Natural killer cell (primary cell): ENCODE measurements at regions not wholly inside any gene's neighbourhood (a gene's known extent, or its start where the extent isn't known, plus 50 kb on each side); places are given as distances from the start of the nearest gene placed in this dataset.

Source experiments
- ATAC-seq, 3 donors: fragments of 150-1000 bp in 2 of 3; fragments of 200-7000 bp in 1 of 3; cut with Tn5 transposase; 1 replicate in 1 of 3; 2 replicates in 2 of 3; pipeline ENCODE4 v1.10.0; 2021; ENCODE audit warnings: mild to moderate bottlenecking in 2 of 3, moderate library complexity in 2 of 3
- DNase-seq, 2 donors: peaks; one replicate each; pipeline versions ENCODE4 v3.0.0 to v3.0.0-alpha.2; 2013 to 2021; ENCODE audit warnings: mixed read lengths in 1 of 2
- H3K27ac ChIP-seq: one replicate; pipeline ENCODE4 v1.5.1; 2013; ENCODE audit warnings: mild to moderate bottlenecking, low read length
- H3K27me3 ChIP-seq: one replicate; pipeline ENCODE4 v1.6.1; 2013; ENCODE audit warnings: low read length; ENCODE audit not compliant: control insufficient read depth, insufficient read depth
- H3K36me3 ChIP-seq: one replicate; pipeline ENCODE4 v1.6.1; 2013; ENCODE audit warnings: low read length; ENCODE audit not compliant: control insufficient read depth, insufficient read depth
- H3K4me1 ChIP-seq: one replicate; pipeline ENCODE4 v1.6.1; 2013; ENCODE audit warnings: low read length; ENCODE audit not compliant: control insufficient read depth, insufficient read depth
- H3K4me3 ChIP-seq: one replicate; pipeline ENCODE4 v1.5.1; 2013; ENCODE audit warnings: low read length
- H3K9me3 ChIP-seq: one replicate; pipeline ENCODE4 v1.6.1; 2013; ENCODE audit warnings: low read length; ENCODE audit not compliant: control insufficient read depth, insufficient read depth
- H3K27ac Mint-ChIP-seq, 2 donors: one replicate each; pipeline ENCODE4 v1.8.0; 2022; ENCODE audit warnings: mild to moderate bottlenecking in 2 of 2, mixed read lengths in 2 of 2, moderate library complexity in 1 of 2
- H3K27me3 Mint-ChIP-seq, 2 donors: one replicate each; pipeline ENCODE4 v1.8.0; 2022; ENCODE audit warnings: low read depth in 2 of 2, mixed read lengths in 2 of 2
- H3K36me3 Mint-ChIP-seq: one replicate; pipeline ENCODE4 v1.8.0; 2022; ENCODE audit warnings: mixed read lengths
- H3K4me1 Mint-ChIP-seq, 2 donors: one replicate each; pipeline ENCODE4 v1.8.0; 2022; ENCODE audit warnings: mixed read lengths in 2 of 2
- H3K4me3 Mint-ChIP-seq: one replicate; pipeline ENCODE4 v1.8.0; 2022; ENCODE audit warnings: mild to moderate bottlenecking, moderate library complexity, mixed read lengths
- H3K9me3 Mint-ChIP-seq, 2 donors: one replicate each; pipeline ENCODE4 v1.8.0; 2022; ENCODE audit warnings: mixed read lengths in 2 of 2
- WGBS: methylation state at CpG from one replicate; pipeline ENCODE4 v1.1.7; 2013; ENCODE audit warnings: missing lambda C conversion rate; ENCODE audit not compliant: insufficient coverage; 5-methylcytosine and 5-hydroxymethylcytosine counted together
- intact Hi-C: fragments of 100-400 bp; cut with micrococcal nuclease; formaldehyde crosslinking; loops from one replicate; pipeline ENCODE4 v1.14.2; 2022
- TF ChIP-seq, protein P1 (sequence below): fragments of 200-600 bp; IDR thresholded peaks from one replicate; pipeline ENCODE4 v1.8.0; 2022; ENCODE audit warnings: antibody characterized with exemption

DNA sequence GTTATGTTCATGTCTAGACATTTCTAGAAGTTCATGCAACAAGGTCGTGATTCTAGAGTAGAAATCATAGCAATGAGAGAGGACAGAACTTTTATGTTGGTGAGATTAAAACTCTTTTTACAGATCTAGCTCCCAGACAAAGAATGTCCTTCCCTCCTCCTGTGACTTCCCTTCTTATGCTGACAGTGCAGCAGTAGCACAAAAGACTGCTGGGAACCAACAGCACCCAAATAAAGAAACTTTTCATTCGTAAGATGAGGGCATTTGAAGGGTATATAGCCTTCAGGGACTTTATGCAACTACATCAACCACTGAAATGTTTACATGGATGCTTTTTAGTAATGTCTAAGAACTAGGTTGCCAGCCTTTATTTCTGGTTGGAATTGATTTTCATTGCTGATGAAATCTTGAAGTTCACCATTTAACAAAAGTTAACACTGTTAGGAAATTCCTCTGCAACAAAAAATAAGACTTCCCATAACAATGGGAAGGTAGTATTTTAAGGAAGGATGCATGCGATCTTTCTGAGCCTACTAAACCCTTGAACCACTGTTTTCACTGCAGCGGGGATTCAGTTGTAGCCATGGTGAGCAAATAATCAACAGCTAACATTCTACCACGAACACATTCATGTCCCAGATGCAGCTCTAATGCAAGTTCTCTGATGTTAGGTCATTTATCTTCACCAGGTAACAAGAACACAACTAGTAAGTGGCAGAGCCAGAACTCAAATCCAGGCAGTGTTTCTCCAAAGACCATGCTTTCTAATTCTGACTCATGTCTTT lies 672.8 kb downstream of the PTPRC start:
- Mint-ChIP-seq H3K4me1 (peaks cover 0 to 5% of the 10 kb centered on the region in 2 donors), H3K4me3 (no peak overlapping the region), H3K27ac (no peak overlapping the region), H3K27me3 (peaks cover 8 to 13% of the 10 kb centered on the region in 2 donors), H3K9me3 (no peaks in the 10 kb centered on the region), H3K36me3 (no peaks in the 10 kb centered on the region)
- H3K27ac ChIP-seq: no peak overlapping the region
- no peaks in the 10 kb centered on the region for H3K4me1 ChIP-seq
- TF ChIP-seq, protein P1, sequence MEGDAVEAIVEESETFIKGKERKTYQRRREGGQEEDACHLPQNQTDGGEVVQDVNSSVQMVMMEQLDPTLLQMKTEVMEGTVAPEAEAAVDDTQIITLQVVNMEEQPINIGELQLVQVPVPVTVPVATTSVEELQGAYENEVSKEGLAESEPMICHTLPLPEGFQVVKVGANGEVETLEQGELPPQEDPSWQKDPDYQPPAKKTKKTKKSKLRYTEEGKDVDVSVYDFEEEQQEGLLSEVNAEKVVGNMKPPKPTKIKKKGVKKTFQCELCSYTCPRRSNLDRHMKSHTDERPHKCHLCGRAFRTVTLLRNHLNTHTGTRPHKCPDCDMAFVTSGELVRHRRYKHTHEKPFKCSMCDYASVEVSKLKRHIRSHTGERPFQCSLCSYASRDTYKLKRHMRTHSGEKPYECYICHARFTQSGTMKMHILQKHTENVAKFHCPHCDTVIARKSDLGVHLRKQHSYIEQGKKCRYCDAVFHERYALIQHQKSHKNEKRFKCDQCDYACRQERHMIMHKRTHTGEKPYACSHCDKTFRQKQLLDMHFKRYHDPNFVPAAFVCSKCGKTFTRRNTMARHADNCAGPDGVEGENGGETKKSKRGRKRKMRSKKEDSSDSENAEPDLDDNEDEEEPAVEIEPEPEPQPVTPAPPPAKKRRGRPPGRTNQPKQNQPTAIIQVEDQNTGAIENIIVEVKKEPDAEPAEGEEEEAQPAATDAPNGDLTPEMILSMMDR: no peak
- DNase-seq: no peak
- H3K27me3 ChIP-seq: no peaks in the 10 kb centered on the region
- no peak for ATAC-seq
- intact Hi-C loops: no loop called here
- no peaks in the 10 kb centered on the region for H3K9me3 ChIP-seq
- H3K36me3 ChIP-seq: no peaks in the 10 kb centered on the region
- no peak overlapping the region for H3K4me3 ChIP-seq
- 68% methylated on average over 4 of the region's 5 CpGs for WGBS

DNA sequence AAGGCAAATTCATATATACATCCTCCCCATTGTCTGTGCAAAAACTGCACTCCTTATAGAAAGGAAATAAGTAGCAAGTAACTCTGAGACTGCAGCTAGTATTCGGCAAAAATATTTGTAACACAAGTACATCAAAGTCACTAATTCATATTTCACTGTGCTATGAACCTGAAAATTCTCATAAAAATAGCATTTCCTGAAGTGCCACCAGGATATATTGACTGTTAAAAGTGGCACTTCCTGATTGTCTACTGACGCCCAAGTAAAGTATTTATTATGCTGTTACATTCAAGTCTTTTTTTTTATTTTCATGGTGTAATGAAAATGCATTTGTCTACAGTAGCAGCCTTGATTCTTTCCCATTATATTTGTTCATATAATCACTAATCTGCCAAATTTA lies 673.8 kb downstream of the PTPRC start:
- Mint-ChIP-seq H3K9me3 (no peaks in the 10 kb centered on the region), H3K27me3 (peaks cover 8 to 13% of the 10 kb centered on the region in 2 donors), H3K4me3 (no peak overlapping the region), H3K27ac (no peak overlapping the region), H3K36me3 (no peaks in the 10 kb centered on the region), H3K4me1 (peaks cover 0 to 5% of the 10 kb centered on the region in 2 donors)
- Histone ChIP-seq H3K9me3 (no peaks in the 10 kb centered on the region), H3K4me1 (no peaks in the 10 kb centered on the region), H3K36me3 (no peaks in the 10 kb centered on the region), H3K4me3 (no peak overlapping the region), H3K27ac (no peak overlapping the region), H3K27me3 (no peaks in the 10 kb centered on the region)
- WGBS: no CpG with 5 or more reads among the region's 2 CpGs
- TF ChIP-seq, protein P1: no peak
- no peak for ATAC-seq
- DNase-seq: no peak
- intact Hi-C loops: no loop called here

GRCh38 chr1:199313444-199313843 lies 674.6 kb downstream of the PTPRC start:
- TF ChIP-seq, protein P1: no peak
- no peak overlapping the region for H3K27ac Mint-ChIP-seq
- WGBS: 100% methylated on average over 1 of the region's 2 CpGs
- H3K9me3 Mint-ChIP-seq: no peaks in the 10 kb centered on the region
- DNase-seq (no peak), ATAC-seq (no peak)
- Histone ChIP-seq H3K4me1 (no peaks in the 10 kb centered on the region), H3K27ac (no peak overlapping the region), H3K9me3 (no peaks in the 10 kb centered on the region), H3K4me3 (no peak overlapping the region), H3K36me3 (no peaks in the 10 kb centered on the region), H3K27me3 (no peaks in the 10 kb centered on the region)
- H3K36me3 Mint-ChIP-seq: no peaks in the 10 kb centered on the region
- intact Hi-C loops: no loop called here
- peaks cover 8 to 13% of the 10 kb centered on the region in 2 donors for H3K27me3 Mint-ChIP-seq
- H3K4me3 Mint-ChIP-seq: no peak overlapping the region
- H3K4me1 Mint-ChIP-seq: peaks cover 0 to 5% of the 10 kb centered on the region in 2 donors

GRCh38 chr1:199319341-199319740 lies 680.5 kb downstream of the PTPRC start:
- H3K9me3 ChIP-seq: no peaks in the 10 kb centered on the region
- H3K27me3 ChIP-seq: no peaks in the 10 kb centered on the region
- H3K27ac ChIP-seq: no peak overlapping the region
- Mint-ChIP-seq H3K36me3 (no peaks in the 10 kb centered on the region), H3K9me3 (no peaks in the 10 kb centered on the region), H3K4me1 (no peaks in the 10 kb centered on the region), H3K27ac (no peak overlapping the region), H3K4me3 (no peak overlapping the region), H3K27me3 (no peaks in the 10 kb centered on the region)
- ATAC-seq (no peak), DNase-seq (no peak)
- intact Hi-C loops: no loop called here
- TF ChIP-seq, protein P1: no peak
- WGBS: 100% methylated on average over 3 of the region's 3 CpGs
- no peak overlapping the region for H3K4me3 ChIP-seq
- no peaks in the 10 kb centered on the region for H3K36me3 ChIP-seq
- H3K4me1 ChIP-seq: no peaks in the 10 kb centered on the region
